MM.1S (cell line): ENCODE measurements at regions not wholly inside any gene's neighbourhood (a gene's known extent, or its start where the extent isn't known, plus 50 kb on each side); places are given as distances from the start of the nearest gene placed in this dataset.

Experiments
- DNase-seq: peaks from one replicate; pipeline ENCODE4 v3.0.0-alpha.2; 2015
- H2AFZ ChIP-seq: fragments of 300-600 bp; sonication (generic); 2 replicates; pipeline ENCODE4 v1.6.0; 2016; ENCODE audit warnings: antibody characterized with exemption, low read length
- H3F3A ChIP-seq: fragments of 300-600 bp; sonication (generic); 2 replicates; pipeline ENCODE4 v1.6.1; 2016; ENCODE audit warnings: mild to moderate bottlenecking, antibody characterized with exemption, low read length, moderate library complexity, mixed read lengths; ENCODE audit not compliant: insufficient read depth
- H3K27ac ChIP-seq: fragments of 300-600 bp; sonication (generic); 2 replicates; pipeline ENCODE4 v1.5.1; 2016; ENCODE audit warnings: mild to moderate bottlenecking, low read length
- H3K27me3 ChIP-seq: fragments of 300-600 bp; sonication (generic); replicated peaks from 2 replicates; pipeline ENCODE4 v1.6.0; 2016; ENCODE audit warnings: low read length; ENCODE audit not compliant: insufficient read depth
- H3K36me3 ChIP-seq: fragments of 300-600 bp; sonication (generic); replicated peaks from 2 replicates; pipeline ENCODE4 v1.6.1; 2016; ENCODE audit warnings: mild to moderate bottlenecking, low read length, mixed read lengths; ENCODE audit not compliant: insufficient read depth
- H3K4me1 ChIP-seq: fragments of 300-600 bp; sonication (generic); 2 replicates; pipeline ENCODE4 v1.6.1; 2016; ENCODE audit warnings: low read length, mixed read lengths
- H3K4me2 ChIP-seq: fragments of 300-600 bp; sonication (generic); 2 replicates; pipeline ENCODE4 v1.6.0; 2016; ENCODE audit warnings: low read depth, low read length
- H3K4me3 ChIP-seq: fragments of 300-600 bp; sonication (generic); 2 replicates; pipeline ENCODE4 v1.5.1; 2016; ENCODE audit warnings: low read length, mixed read lengths
- H3K79me2 ChIP-seq: fragments of 300-600 bp; sonication (generic); 2 replicates; pipeline ENCODE4 v1.6.1; 2016; ENCODE audit warnings: mixed run types, low read length, mixed read lengths
- H3K9ac ChIP-seq: fragments of 300-600 bp; sonication (generic); 2 replicates; pipeline ENCODE4 v1.6.1; 2016; ENCODE audit warnings: low read length, mixed read lengths
- H3K9me2 ChIP-seq: fragments of 300-600 bp; sonication (generic); replicated peaks from 2 replicates; pipeline ENCODE4 v1.6.1; 2016; ENCODE audit warnings: mild to moderate bottlenecking, low read length, mixed read lengths; ENCODE audit not compliant: insufficient read depth
- H3K9me3 ChIP-seq: fragments of 300-600 bp; sonication (generic); replicated peaks from 2 replicates; pipeline ENCODE4 v1.6.1; 2016; ENCODE audit warnings: mild to moderate bottlenecking, low read length, mixed read lengths; ENCODE audit not compliant: insufficient read depth
- H4K20me1 ChIP-seq: fragments of 300-600 bp; sonication (generic); 2 replicates; pipeline ENCODE4 v1.6.1; 2016; ENCODE audit warnings: mild to moderate bottlenecking, low read length, moderate library complexity, mixed read lengths; ENCODE audit not compliant: insufficient read depth
- CTCF ChIP-seq: fragments of 300-600 bp; sonication (generic); IDR thresholded peaks from 2 replicates; pipeline ENCODE4 v1.5.1; 2016; ENCODE audit warnings: antibody characterized with exemption, low read length, mixed read lengths
- EZH2 ChIP-seq: fragments of 300-600 bp; sonication (generic); optimal IDR thresholded peaks from 2 replicates; pipeline ENCODE3; 2017; ENCODE audit warnings: low read depth, mild to moderate bottlenecking, antibody characterized with exemption, low read length, mixed read lengths
- EZH2phosphoT487 ChIP-seq: fragments of 300-600 bp; sonication (generic); IDR thresholded peaks from 2 replicates; pipeline ENCODE4 v1.6.1; 2018; ENCODE audit warnings: antibody characterized with exemption, low read length

GRCh38 chr10:30154561-30154960 lies 95.2 kb upstream of the JCAD start:
- Histone ChIP-seq H3K4me1 (no peaks in the 10 kb centered on the region), H3K27ac (no peak overlapping the region), H3K4me2 (no peak overlapping the region), H3K9me2 (no peaks in the 10 kb centered on the region), H3K9me3 (no peaks in the 10 kb centered on the region), H4K20me1 (no peaks in the 10 kb centered on the region), H3F3A (no peaks in the 10 kb centered on the region), H3K4me3 (no peak overlapping the region), H3K79me2 (no peaks in the 10 kb centered on the region), H3K9ac (no peak overlapping the region), H3K27me3 (no peaks in the 10 kb centered on the region), H3K36me3 (no peaks in the 10 kb centered on the region), H2AFZ (no peak overlapping the region)
- TF ChIP-seq EZH2 (no peak), EZH2phosphoT487 (no peak), CTCF (no peak)
- DNase-seq: no peak

- Histone ChIP-seq H4K20me1 (no peaks in the 10 kb centered on the region), H3K4me1 (no peaks in the 10 kb centered on the region), H3K9ac (no peak overlapping the region), H3K27ac (no peak overlapping the region), H3K4me3 (no peak overlapping the region), H3K36me3 (no peaks in the 10 kb centered on the region), H3F3A (no peaks in the 10 kb centered on the region), H3K79me2 (no peaks in the 10 kb centered on the region), H3K9me3 (no peaks in the 10 kb centered on the region), H3K27me3 (no peaks in the 10 kb centered on the region), H2AFZ (no peak overlapping the region), H3K9me2 (no peaks in the 10 kb centered on the region), H3K4me2 (no peak overlapping the region)
- DNase-seq: no peak
- no peak for TF ChIP-seq CTCF
- TF ChIP-seq EZH2: no peak
- no peak for TF ChIP-seq EZH2phosphoT487
These were observed 94.7 kb upstream of the JCAD start for GRCh38 chr10:30154126-30154525.

GRCh38 chr10:30151581-30152389 lies 92.4 kb upstream of the JCAD start:
- Histone ChIP-seq H3K79me2 (no peaks in the 10 kb centered on the region), H3K4me1 (no peaks in the 10 kb centered on the region), H3K27ac (no peak overlapping the region), H4K20me1 (no peaks in the 10 kb centered on the region), H3K36me3 (no peaks in the 10 kb centered on the region), H3K4me2 (no peak overlapping the region), H3K9ac (no peak overlapping the region), H3K9me2 (no peaks in the 10 kb centered on the region), H3K4me3 (no peak overlapping the region), H3K9me3 (no peaks in the 10 kb centered on the region), H2AFZ (no peak overlapping the region), H3K27me3 (no peaks in the 10 kb centered on the region), H3F3A (no peaks in the 10 kb centered on the region)
- TF ChIP-seq CTCF: no peak
- TF ChIP-seq EZH2: no peak
- no peak for TF ChIP-seq EZH2phosphoT487
- no peak for DNase-seq
